OCI-LY7 (cell line): ENCODE measurements at regions not wholly inside any gene's neighbourhood (a gene's known extent, or its start where the extent isn't known, plus 50 kb on each side); places are given as distances from the start of the nearest gene placed in this dataset.

ENCODE experiments used
- EZH2phosphoT487 ChIP-seq: fragments of 200-600 bp; sonication (generic); IDR thresholded peaks from 2 replicates; pipeline ENCODE4 v1.6.1; 2018; ENCODE audit warnings: low read depth, borderline replicate concordance, mild to moderate bottlenecking, mixed run types, antibody characterized with exemption, low read length, moderate library complexity, mixed read lengths
- TF ChIP-seq, protein P1 (sequence below): fragments of 200-600 bp; sonication (generic); conservative IDR thresholded peaks from 2 replicates; pipeline ENCODE4 v1.5.1; 2014; ENCODE audit warnings: mild to moderate bottlenecking, antibody characterized with exemption, low read length, moderate library complexity, mixed read lengths

DNA sequence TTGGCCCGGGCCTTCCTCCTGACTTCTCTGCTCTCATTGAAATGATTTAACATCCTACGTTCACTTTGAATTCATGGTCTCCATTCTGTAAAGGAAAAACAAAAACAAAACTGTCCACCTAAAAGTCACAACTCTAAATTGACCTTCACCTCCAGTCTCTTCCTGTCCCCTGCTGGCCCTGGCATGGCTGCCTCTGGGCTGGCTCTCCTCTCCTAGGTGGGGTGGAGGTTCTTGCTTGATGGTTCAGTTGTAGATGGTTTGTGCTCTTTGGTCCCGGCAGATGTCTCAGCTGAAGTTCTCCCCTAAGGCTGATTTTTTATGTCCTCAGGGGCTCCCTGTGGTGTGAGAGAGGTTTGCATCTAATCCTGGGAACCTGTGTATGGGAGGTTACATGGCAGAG, 121.1 kb downstream of the ACKR3 start:
- TF ChIP-seq, protein P1, sequence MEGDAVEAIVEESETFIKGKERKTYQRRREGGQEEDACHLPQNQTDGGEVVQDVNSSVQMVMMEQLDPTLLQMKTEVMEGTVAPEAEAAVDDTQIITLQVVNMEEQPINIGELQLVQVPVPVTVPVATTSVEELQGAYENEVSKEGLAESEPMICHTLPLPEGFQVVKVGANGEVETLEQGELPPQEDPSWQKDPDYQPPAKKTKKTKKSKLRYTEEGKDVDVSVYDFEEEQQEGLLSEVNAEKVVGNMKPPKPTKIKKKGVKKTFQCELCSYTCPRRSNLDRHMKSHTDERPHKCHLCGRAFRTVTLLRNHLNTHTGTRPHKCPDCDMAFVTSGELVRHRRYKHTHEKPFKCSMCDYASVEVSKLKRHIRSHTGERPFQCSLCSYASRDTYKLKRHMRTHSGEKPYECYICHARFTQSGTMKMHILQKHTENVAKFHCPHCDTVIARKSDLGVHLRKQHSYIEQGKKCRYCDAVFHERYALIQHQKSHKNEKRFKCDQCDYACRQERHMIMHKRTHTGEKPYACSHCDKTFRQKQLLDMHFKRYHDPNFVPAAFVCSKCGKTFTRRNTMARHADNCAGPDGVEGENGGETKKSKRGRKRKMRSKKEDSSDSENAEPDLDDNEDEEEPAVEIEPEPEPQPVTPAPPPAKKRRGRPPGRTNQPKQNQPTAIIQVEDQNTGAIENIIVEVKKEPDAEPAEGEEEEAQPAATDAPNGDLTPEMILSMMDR: no peak
- TF ChIP-seq EZH2phosphoT487: no peak
